ENCODE measurements at regions not wholly inside any gene's neighbourhood (a gene's known extent, or its start where the extent isn't known, plus 50 kb on each side); places are given as distances from the start of the nearest gene placed in this dataset.
"Not testable (repeated sequence)": the region's sequence is repeated elsewhere in the genome, so short reads cannot be mapped to it uniquely, and the experiment has no call there.

GRCh38 chr14:83912032-83912642 lies 1617.8 kb upstream of the FLRT2 start:
- Histone ChIP-seq H3K4me3 (no peak overlapping the region), H3K9me3 (replicated peaks) (no peaks in the 10 kb centered on the region), H3K27me3 (no peaks in the 10 kb centered on the region), H3K36me3 (no peaks in the 10 kb centered on the region), H3K27ac (no peak overlapping the region), H3K4me1 (no peaks in the 10 kb centered on the region)
- no peak for DNase-seq

DNA sequence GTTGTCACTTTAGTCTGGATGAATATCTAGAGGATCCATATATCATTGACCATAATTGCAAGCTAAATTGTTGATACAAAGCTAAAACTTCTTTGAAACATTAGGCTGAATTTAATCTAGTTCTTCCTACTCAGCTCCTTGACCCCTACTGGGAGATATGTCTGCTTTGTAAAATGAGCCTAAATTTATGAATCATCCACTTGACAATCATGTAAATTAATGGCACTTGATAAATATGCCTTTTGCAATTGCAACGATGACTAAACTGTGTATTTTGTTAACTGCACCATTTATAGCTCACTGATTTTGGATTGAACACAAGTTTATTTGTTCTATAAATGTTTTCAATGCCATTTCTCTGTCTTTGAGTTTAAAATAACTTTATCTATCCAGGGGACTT lies 1616.5 kb upstream of the FLRT2 start:
- Histone ChIP-seq H3K27ac (no peak overlapping the region), H3K36me3 (no peaks in the 10 kb centered on the region), H3K4me3 (no peak overlapping the region), H3K27me3 (no peaks in the 10 kb centered on the region), H3K9me3 (replicated peaks) (no peaks in the 10 kb centered on the region), H3K4me1 (no peaks in the 10 kb centered on the region)
- DNase-seq: no peak

DNA sequence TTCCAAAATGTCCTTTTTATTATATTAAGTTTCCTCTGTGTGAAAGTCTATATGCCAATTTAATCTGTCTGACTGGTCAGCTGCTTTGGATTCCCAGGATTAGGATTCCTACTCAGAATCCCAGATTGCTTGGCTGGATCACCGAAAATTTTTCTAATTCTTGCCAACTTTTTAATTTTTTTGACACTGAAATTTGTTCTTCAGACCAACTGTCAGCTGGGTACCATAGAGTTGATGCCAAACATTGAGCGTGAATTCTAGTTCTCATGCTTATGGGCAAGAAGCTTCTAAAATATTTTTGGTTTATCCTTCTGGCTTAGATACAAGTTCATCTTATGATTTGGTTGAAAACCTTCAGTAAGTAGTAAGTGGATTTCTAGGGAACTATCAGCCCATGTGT lies 1611.4 kb upstream of the FLRT2 start:
- H3K9me3 ChIP-seq (replicated peaks): no peaks in the 10 kb centered on the region
- no peak overlapping the region for H3K4me3 ChIP-seq
- H3K27me3 ChIP-seq: no peaks in the 10 kb centered on the region
- no peak overlapping the region for H3K27ac ChIP-seq
- DNase-seq: no peak
- no peaks in the 10 kb centered on the region for H3K4me1 ChIP-seq
- H3K36me3 ChIP-seq: no peaks in the 10 kb centered on the region

DNA sequence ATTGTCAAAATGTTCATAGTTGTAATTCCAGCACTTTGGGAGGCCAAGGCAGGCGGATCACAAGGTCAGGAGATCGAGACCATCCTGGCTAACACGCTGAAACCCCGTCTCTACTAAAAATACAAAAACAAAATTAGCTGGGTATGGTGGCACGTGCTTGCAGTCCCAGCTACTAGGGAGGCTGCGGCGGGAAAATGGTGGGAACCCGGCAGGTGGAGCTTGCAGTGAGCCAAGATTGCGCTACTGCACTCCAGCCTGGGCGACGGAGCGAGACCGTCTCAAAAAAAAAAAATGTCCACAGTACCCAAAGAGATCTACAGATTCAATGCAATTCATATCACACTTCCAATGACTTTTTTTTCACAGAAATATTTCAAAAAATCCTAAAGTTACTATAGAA lies 1610.3 kb upstream of the FLRT2 start:
- H3K9me3 ChIP-seq (replicated peaks); H3K36me3 ChIP-seq; H3K27ac ChIP-seq; DNase-seq; H3K4me1 ChIP-seq; H3K4me3 ChIP-seq; H3K27me3 ChIP-seq: not testable (repeated sequence)

- no peaks in the 10 kb centered on the region for H3K9me3 ChIP-seq (replicated peaks)
Observed at GRCh38 chr14:83923842-83924241, 1606.1 kb upstream of the FLRT2 start.

GRCh38 chr14:83924259-83924658 lies 1605.7 kb upstream of the FLRT2 start:
- no peak for DNase-seq
- no peaks in the 10 kb centered on the region for H3K4me1 ChIP-seq
- no peaks in the 10 kb centered on the region for H3K9me3 ChIP-seq (replicated peaks)

More at GRCh38 chr14:83923842-83924241, 1606.1 kb upstream of the FLRT2 start:
- Histone ChIP-seq H3K27me3 (no peaks in the 10 kb centered on the region), H3K36me3 (no peaks in the 10 kb centered on the region), H3K27ac (no peak overlapping the region), H3K4me1 (no peaks in the 10 kb centered on the region), H3K4me3 (no peak overlapping the region)
- DNase-seq: peak; percentile 24 to 53

DNA sequence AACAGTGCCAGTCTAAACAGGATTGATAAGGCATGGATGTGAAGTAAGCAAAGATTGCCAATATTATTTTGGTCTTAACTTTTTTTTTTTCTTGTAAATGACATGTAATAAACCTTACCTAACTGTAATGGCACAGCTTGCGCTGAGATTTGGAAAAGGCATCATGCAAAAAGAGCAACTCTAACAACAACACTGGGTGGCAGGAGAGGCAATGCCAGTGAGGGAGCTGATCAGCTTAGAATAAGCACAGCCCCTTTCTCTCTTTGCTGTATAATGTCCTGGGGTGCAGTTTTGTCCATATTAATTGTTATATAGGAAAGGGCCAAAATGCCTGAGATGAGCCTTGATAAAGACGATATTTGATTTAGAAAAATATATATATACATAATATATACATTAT lies 1589.7 kb upstream of the FLRT2 start:
- H3K36me3 ChIP-seq: no peaks in the 10 kb centered on the region
- DNase-seq: peak in 1 of 2 experiments; percentile 9
- no peak overlapping the region for H3K27ac ChIP-seq
- no peaks in the 10 kb centered on the region; the same call in 1 of the 2 replicates for H3K9me3 ChIP-seq (replicated peaks)
- no peaks in the 10 kb centered on the region for H3K4me1 ChIP-seq
- H3K27me3 ChIP-seq: no peaks in the 10 kb centered on the region
- no peak overlapping the region for H3K4me3 ChIP-seq

More at GRCh38 chr14:83924259-83924658, 1605.7 kb upstream of the FLRT2 start:
- no peaks in the 10 kb centered on the region for H3K36me3 ChIP-seq
- no peak overlapping the region for H3K4me3 ChIP-seq
- no peaks in the 10 kb centered on the region for H3K27me3 ChIP-seq
- H3K27ac ChIP-seq: no peak overlapping the region

DNA sequence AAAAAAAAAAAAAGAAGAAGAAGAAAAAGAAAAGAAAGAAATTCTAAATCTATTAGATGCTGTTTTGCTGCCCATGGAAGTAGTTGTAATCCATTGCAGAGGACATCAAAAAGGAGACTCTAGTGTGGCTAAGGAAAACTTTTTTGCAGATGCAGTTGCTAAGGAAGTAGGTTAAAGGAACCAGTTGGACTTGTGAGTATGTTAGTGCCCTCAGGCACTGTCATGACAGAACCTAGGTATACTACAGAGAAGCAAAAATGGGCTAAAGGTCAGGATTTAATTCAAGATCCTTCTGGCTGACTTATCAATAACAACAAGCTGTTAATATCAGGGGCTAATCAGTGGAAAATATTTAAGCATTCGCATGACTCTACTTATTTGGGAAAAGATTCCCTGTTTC lies 1571.6 kb upstream of the FLRT2 start:
- Histone ChIP-seq H3K4me3 (no peak overlapping the region), H3K27ac (no peak overlapping the region), H3K27me3 (no peaks in the 10 kb centered on the region), H3K36me3 (no peaks in the 10 kb centered on the region), H3K9me3 (replicated peaks) (no peaks in the 10 kb centered on the region), H3K4me1 (peaks cover 6% of the 10 kb centered on the region; the same call in 1 of the 2 replicates)
- DNase-seq: no peak

- no peaks in the 10 kb centered on the region for H3K27me3 ChIP-seq
- DNase-seq: peak in 1 of 2 experiments; percentile 17
- H3K36me3 ChIP-seq: no peaks in the 10 kb centered on the region
- peaks cover 6% of the 10 kb centered on the region; the same call in 1 of the 2 replicates for H3K4me1 ChIP-seq
- H3K4me3 ChIP-seq: no peak overlapping the region
- no peaks in the 10 kb centered on the region for H3K9me3 ChIP-seq (replicated peaks)
- H3K27ac ChIP-seq: no peak overlapping the region
Observed at GRCh38 chr14:83960832-83961512, 1569.0 kb upstream of the FLRT2 start.

DNA sequence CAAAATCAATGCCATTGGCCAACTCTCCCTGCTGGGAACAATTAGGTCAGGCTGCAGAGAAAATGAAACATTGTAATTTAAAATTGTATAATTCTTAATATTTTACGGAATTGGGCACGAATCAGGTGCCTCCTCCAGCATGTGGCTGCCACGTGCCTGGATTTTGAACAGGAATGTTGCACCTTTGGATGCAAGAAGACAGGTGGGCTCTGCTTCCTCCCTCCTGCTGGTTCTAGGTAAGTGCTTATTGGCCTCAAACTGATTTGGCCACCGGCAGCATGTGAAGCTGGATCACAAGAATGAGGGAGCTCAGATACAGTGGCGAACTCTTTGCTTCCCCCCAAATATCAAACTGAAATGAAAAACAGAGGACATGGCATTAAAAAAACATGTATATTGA lies 1559.9 kb upstream of the FLRT2 start:
- H3K36me3 ChIP-seq: no peaks in the 10 kb centered on the region
- H3K4me3 ChIP-seq: no peak overlapping the region
- H3K4me1 ChIP-seq: 0 out of 2 replicates have a peak, but pooled peaks cover 3% of the 10 kb centered on the region
- no peak overlapping the region for H3K27ac ChIP-seq
- H3K27me3 ChIP-seq: no peaks in the 10 kb centered on the region
- no peaks in the 10 kb centered on the region for H3K9me3 ChIP-seq (replicated peaks)
- DNase-seq: no peak

DNA sequence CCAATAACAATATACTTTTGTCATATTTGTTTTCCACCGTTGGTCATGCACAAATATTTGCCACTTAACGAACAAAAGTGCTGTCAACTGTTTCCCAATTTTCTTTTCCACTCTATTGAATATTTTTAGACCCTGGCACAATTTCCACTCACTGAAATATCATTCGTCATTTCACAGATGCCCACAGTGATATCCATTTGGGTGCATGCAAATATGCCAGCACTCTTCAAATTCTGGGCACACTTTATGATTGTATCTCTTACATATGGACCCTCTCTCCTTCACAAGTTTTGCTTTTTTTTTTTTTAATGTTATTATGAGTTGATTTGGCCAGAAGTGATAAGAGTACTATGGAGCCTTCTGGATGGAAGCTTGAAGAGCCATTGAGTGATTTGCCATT lies 1557.3 kb upstream of the FLRT2 start:
- no peak for DNase-seq
- Histone ChIP-seq H3K4me3 (no peak overlapping the region), H3K27me3 (no peaks in the 10 kb centered on the region), H3K9me3 (replicated peaks) (no peaks in the 10 kb centered on the region), H3K36me3 (no peaks in the 10 kb centered on the region), H3K27ac (no peak overlapping the region), H3K4me1 (peaks cover 12% of the 10 kb centered on the region)

- Histone ChIP-seq H3K27me3 (no peaks in the 10 kb centered on the region), H3K4me3 (no peak overlapping the region), H3K4me1 (peaks cover 12% of the 10 kb centered on the region), H3K27ac (no peak overlapping the region), H3K9me3 (replicated peaks) (no peaks in the 10 kb centered on the region), H3K36me3 (no peaks in the 10 kb centered on the region)
- DNase-seq: no peak
Observed at GRCh38 chr14:83974647-83975163, 1555.2 kb upstream of the FLRT2 start.

DNA sequence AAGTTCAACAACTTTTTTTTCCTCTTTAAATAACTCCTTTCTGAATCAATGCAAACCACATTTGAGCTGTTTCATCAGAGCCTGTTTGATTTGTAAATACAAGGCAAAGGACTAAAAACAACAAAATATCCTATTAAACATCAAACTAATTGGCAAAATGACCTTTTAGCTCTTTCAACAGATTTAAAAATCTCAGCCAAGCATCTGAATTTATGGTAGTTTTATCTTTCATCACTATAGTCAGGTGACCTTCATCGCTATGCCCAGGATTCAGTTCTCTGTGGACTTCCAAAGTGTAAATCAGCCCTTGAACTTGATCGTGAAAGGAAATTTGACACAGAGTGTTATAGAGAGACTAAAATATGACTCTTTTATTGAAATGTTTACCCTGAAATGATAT lies 1554.5 kb upstream of the FLRT2 start:
- no peak overlapping the region for H3K4me3 ChIP-seq
- H3K27me3 ChIP-seq: no peaks in the 10 kb centered on the region
- no peak for DNase-seq
- H3K36me3 ChIP-seq: no peaks in the 10 kb centered on the region
- H3K4me1 ChIP-seq: peaks cover 12% of the 10 kb centered on the region
- H3K9me3 ChIP-seq (replicated peaks): no peaks in the 10 kb centered on the region
- no peak overlapping the region for H3K27ac ChIP-seq

DNA sequence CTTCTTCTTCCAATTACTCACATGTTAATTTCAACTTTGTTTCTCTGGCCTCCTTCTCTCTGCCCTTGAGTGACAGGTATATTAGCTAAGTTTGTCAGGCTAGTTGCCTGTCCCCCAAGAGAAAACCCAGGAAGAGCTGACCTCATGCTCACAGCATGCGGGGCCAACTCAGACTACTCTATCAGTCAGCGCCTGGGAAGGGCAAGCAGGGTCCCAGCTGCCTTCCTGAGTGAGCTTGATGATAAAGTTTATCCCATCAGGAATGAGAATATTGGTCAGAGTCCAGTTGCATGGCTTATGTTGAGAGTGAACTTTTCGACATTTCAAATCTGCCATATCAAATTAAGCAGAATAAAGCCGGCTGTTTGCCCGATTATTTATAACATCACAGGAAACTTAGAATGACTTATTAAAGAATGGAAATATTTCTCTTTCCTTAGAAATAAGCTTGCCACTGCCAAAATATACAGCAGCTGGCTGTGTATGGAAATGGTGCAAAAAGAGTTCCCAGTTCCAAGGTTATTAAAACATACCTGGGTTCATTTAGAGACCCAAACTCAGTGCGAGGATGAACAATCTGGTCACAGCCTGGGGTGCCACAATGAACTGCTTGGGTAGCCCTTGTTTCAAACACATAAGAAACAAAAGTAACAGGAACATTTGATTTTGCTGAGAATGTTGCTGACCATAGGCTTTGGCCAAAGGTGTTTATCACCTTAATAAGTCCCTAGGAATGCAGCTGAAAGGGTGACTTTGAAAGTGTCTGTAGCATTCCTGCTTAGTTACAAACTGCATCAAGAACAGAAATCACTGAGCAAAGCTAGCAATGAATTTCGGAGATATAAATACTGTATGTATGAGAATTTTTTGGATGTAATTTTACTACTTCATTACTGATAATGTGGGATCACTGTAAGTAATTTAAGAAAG lies 1553.8 kb upstream of the FLRT2 start:
- Histone ChIP-seq H3K27ac (0 out of 2 replicates have a peak overlapping the region, but pooled peaks have one; percentile 10), H3K4me1 (peaks cover 12% of the 10 kb centered on the region), H3K36me3 (no peaks in the 10 kb centered on the region), H3K4me3 (no peak overlapping the region), H3K9me3 (replicated peaks) (no peaks in the 10 kb centered on the region), H3K27me3 (no peaks in the 10 kb centered on the region)
- peak; percentile 41 to 49 for DNase-seq

- H3K36me3 ChIP-seq: no peaks in the 10 kb centered on the region
- no peaks in the 10 kb centered on the region for H3K9me3 ChIP-seq (replicated peaks)
- DNase-seq: no peak
- H3K4me1 ChIP-seq: peaks cover 12% of the 10 kb centered on the region
- H3K27me3 ChIP-seq: no peaks in the 10 kb centered on the region
- H3K27ac ChIP-seq: no peak overlapping the region
- no peak overlapping the region for H3K4me3 ChIP-seq
Observed at GRCh38 chr14:83977583-83977982, 1552.4 kb upstream of the FLRT2 start.
